H1 (cell line): ENCODE measurements at regions not wholly inside any gene's neighbourhood (a gene's known extent, or its start where the extent isn't known, plus 50 kb on each side); places are given as distances from the start of the nearest gene placed in this dataset.

ENCODE experiments used
- ASH2L ChIP-seq: fragments of 200-600, 300-600 bp; sonication (generic); IDR thresholded peaks from one replicate; pipeline ENCODE4 v1.7.1; 2017; ENCODE audit warnings: low read length
- PHF8 ChIP-seq: fragments of 200-600 bp; sonication (generic); conservative IDR thresholded peaks from 2 replicates; pipeline ENCODE4 v1.7.1; 2012; ENCODE audit warnings: low read depth, mild to moderate bottlenecking, inconsistent platforms, low read length, moderate library complexity

- TF ChIP-seq PHF8 (no peak), ASH2L (no peak)
Measured at GRCh38 chr7:12809476-12809875, 122.0 kb downstream of the ARL4A start (continued).
